ENCODE measurements at regions not wholly inside any gene's neighbourhood (a gene's known extent, or its start where the extent isn't known, plus 50 kb on each side); places are given as distances from the start of the nearest gene placed in this dataset.

DNA sequence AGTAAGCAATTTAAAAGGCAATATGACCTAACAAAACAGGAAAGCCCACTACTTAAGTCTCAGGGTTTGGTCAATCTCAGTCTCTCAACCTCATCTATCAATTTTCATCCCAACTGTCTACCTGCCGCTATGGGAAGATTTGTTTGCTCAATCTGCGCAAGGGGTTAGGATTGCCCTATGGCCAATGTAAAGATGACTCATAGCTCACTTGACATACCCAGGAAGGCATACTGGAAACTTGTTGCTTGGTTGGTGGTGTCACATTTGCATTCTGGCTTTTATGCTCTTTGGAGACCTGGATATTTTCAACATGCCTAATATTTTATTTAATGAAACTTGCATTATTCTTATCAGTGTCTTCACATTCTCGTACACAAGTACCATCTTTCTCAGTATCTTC, 78.1 kb upstream of the TMEM196 start:
- no peak for DNase-seq

DNA sequence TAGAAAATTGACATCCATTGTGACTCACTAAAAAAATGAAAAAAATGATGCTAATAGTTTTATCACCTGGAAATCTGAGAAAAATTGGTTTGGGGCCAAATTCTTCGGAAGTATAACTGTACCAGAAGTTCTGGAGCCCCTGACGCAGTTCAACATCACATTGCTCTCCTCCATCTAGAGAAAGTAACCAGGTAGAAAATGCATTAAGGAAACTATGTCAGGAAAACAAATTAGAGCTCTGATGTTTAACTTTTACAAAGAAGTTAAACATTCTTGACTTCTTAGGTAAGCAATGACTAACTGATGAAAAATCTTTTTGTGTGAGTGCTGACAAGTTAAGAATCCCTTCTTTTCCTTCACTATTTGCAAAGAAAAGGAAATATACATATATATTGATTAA, 61.1 kb upstream of the TMEM196 start:
- DNase-seq, result peak; percentile 23

DNA sequence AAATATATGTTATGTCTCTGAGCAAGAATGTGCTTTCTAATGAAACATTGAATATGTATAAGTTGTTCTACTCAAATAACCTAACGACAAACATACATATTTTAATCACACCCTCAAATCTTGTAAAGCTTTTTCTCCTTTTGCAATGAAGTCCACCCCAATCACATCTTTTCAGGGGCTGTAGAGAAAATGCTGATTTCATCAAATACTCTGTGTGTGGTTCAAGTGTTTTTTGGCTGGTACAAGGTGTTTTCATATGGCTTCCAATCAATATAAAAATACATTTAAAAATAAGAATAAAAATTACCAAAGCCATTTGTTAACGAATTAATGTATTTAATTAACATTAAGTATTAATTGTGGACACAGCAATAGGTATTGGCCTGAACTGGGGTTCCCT, 57.2 kb upstream of the TMEM196 start:
- no peak for DNase-seq

Data from kidney glomerular epithelial cell (primary cell).